Karpas-422 (cell line): ENCODE measurements at regions not wholly inside any gene's neighbourhood (a gene's known extent, or its start where the extent isn't known, plus 50 kb on each side); places are given as distances from the start of the nearest gene placed in this dataset.

Experiments used
- DNase-seq: peaks from one replicate; pipeline ENCODE4 v3.0.0-alpha.2; 2015
- H2AFZ ChIP-seq: fragments of 200-600 bp; sonication (generic); 2 replicates; pipeline ENCODE4 v1.6.1; 2014; ENCODE audit warnings: antibody characterized with exemption, low read length, mixed read lengths
- H3K27ac ChIP-seq: fragments of 200-600 bp; sonication (generic); 2 replicates; pipeline ENCODE4 v1.5.1; 2014; ENCODE audit warnings: mild to moderate bottlenecking, low read length, moderate library complexity
- H3K27me3 ChIP-seq: fragments of 200-600 bp; sonication (generic); 2 replicates; pipeline ENCODE4 v1.6.1; 2014; ENCODE audit warnings: low read length, mixed read lengths
- H3K36me3 ChIP-seq: fragments of 200-600 bp; sonication (generic); 2 replicates; pipeline ENCODE4 v1.6.1; 2014; ENCODE audit warnings: low read length, mixed read lengths; ENCODE audit not compliant: insufficient read depth
- H3K4me1 ChIP-seq: fragments of 200-600 bp; sonication (generic); 2 replicates; pipeline ENCODE4 v1.6.1; 2014; ENCODE audit warnings: mild to moderate bottlenecking, low read length, mixed read lengths
- H3K4me2 ChIP-seq: fragments of 200-600 bp; sonication (generic); 2 replicates; pipeline ENCODE4 v1.6.1; 2014; ENCODE audit warnings: low read length, low read depth, mild to moderate bottlenecking; ENCODE audit not compliant: poor library complexity, severe bottlenecking
- H3K4me3 ChIP-seq: fragments of 200-600 bp; sonication (generic); 2 replicates; pipeline ENCODE4 v1.5.1; 2014; ENCODE audit warnings: mild to moderate bottlenecking, antibody characterized with exemption, low read length, mixed read lengths
- H3K79me2 ChIP-seq: fragments of 200-600 bp; sonication (generic); 2 replicates; pipeline ENCODE4 v1.6.1; 2014; ENCODE audit warnings: mild to moderate bottlenecking, low read length, mixed read lengths
- H3K9ac ChIP-seq: fragments of 200-600 bp; sonication (generic); 2 replicates; pipeline ENCODE4 v1.6.0; 2014; ENCODE audit warnings: low read length
- H3K9me2 ChIP-seq: fragments of 200-600 bp; sonication (generic), shearing (Covaris generic); replicated peaks from 2 replicates; pipeline ENCODE4 v1.6.0; 2014; ENCODE audit warnings: mild to moderate bottlenecking, low read length, moderate library complexity; ENCODE audit not compliant: insufficient read depth
- H3K9me3 ChIP-seq: fragments of 300-700, 200-600 bp; sonication (generic); 2 replicates; pipeline ENCODE4 v1.6.1; 2014; ENCODE audit warnings: low read length, mixed read lengths
- H4K20me1 ChIP-seq: fragments of 200-600 bp; sonication (generic); 2 replicates; pipeline ENCODE4 v1.6.1; 2014; ENCODE audit warnings: mild to moderate bottlenecking, antibody characterized with exemption, low read length, low read depth; ENCODE audit not compliant: insufficient read depth

GRCh38 chrX:36510736-36511135, 497.4 kb upstream of the FAM47C start:
- Histone ChIP-seq H3K27ac (no peak overlapping the region), H3K9me2 (no peaks in the 10 kb centered on the region), H3K79me2 (no peaks in the 10 kb centered on the region), H3K27me3 (no peaks in the 10 kb centered on the region), H3K4me2 (no peak overlapping the region), H3K9ac (no peak overlapping the region), H3K4me3 (no peak overlapping the region), H3K4me1 (no peaks in the 10 kb centered on the region), H3K9me3 (peaks cover 37% of the 10 kb centered on the region), H4K20me1 (no peaks in the 10 kb centered on the region), H3K36me3 (no peaks in the 10 kb centered on the region), H2AFZ (no peak overlapping the region)
- DNase-seq = no peak

GRCh38 chrX:36528661-36529060, 479.5 kb upstream of the FAM47C start:
- no peaks in the 10 kb centered on the region for H3K36me3 ChIP-seq
- no peaks in the 10 kb centered on the region for H3K79me2 ChIP-seq
- no peak overlapping the region for H2AFZ ChIP-seq
- H3K9ac ChIP-seq = no peak overlapping the region
- no peak overlapping the region for H3K4me2 ChIP-seq
- H3K27ac ChIP-seq = no peak overlapping the region
- DNase-seq = no peak
- no peaks in the 10 kb centered on the region for H3K27me3 ChIP-seq
- no peaks in the 10 kb centered on the region for H3K4me1 ChIP-seq
- H3K9me2 ChIP-seq = no peaks in the 10 kb centered on the region
- peaks cover 4% of the 10 kb centered on the region for H3K9me3 ChIP-seq
- no peaks in the 10 kb centered on the region for H4K20me1 ChIP-seq
- H3K4me3 ChIP-seq = no peak overlapping the region

- H4K20me1 ChIP-seq = no peaks in the 10 kb centered on the region
- peaks cover 4% of the 10 kb centered on the region; the same call in 1 of the 2 replicates for H3K9me3 ChIP-seq
- H3K27ac ChIP-seq = no peak overlapping the region
- no peaks in the 10 kb centered on the region for H3K36me3 ChIP-seq
- no peak overlapping the region for H3K4me2 ChIP-seq
- no peaks in the 10 kb centered on the region for H3K4me1 ChIP-seq
- no peak overlapping the region for H3K4me3 ChIP-seq
- H3K9me2 ChIP-seq = no peaks in the 10 kb centered on the region
- no peaks in the 10 kb centered on the region for H3K27me3 ChIP-seq
- no peak for DNase-seq
- H3K9ac ChIP-seq = no peak overlapping the region
- no peak overlapping the region for H2AFZ ChIP-seq
- H3K79me2 ChIP-seq = no peaks in the 10 kb centered on the region
Observed at GRCh38 chrX:36534900-36535299, 473.3 kb upstream of the FAM47C start.

GRCh38 chrX:36543499-36543898, 464.7 kb upstream of the FAM47C start:
- DNase-seq = no peak
- Histone ChIP-seq H2AFZ (no peak overlapping the region), H3K79me2 (no peaks in the 10 kb centered on the region), H4K20me1 (no peaks in the 10 kb centered on the region), H3K27me3 (no peaks in the 10 kb centered on the region), H3K9me3 (peaks cover 19% of the 10 kb centered on the region), H3K9me2 (no peaks in the 10 kb centered on the region), H3K27ac (no peak overlapping the region), H3K4me3 (no peak overlapping the region), H3K4me1 (no peaks in the 10 kb centered on the region), H3K4me2 (no peak overlapping the region), H3K36me3 (no peaks in the 10 kb centered on the region), H3K9ac (no peak overlapping the region)

- no peak for DNase-seq
Observed at GRCh38 chrX:36562986-36563385, 445.2 kb upstream of the FAM47C start.

GRCh38 chrX:36568946-36569345, 439.2 kb upstream of the FAM47C start:
- H2AFZ ChIP-seq = no peak overlapping the region
- H3K36me3 ChIP-seq = no peaks in the 10 kb centered on the region
- H3K27me3 ChIP-seq = no peaks in the 10 kb centered on the region
- no peaks in the 10 kb centered on the region for H4K20me1 ChIP-seq
- DNase-seq = no peak
- no peaks in the 10 kb centered on the region for H3K9me3 ChIP-seq
- no peak overlapping the region for H3K9ac ChIP-seq
- H3K79me2 ChIP-seq = no peaks in the 10 kb centered on the region
- H3K4me2 ChIP-seq = no peak overlapping the region
- H3K9me2 ChIP-seq = no peaks in the 10 kb centered on the region
- H3K4me3 ChIP-seq = no peak overlapping the region
- no peak overlapping the region for H3K27ac ChIP-seq
- H3K4me1 ChIP-seq = no peaks in the 10 kb centered on the region

More at GRCh38 chrX:36562986-36563385, 445.2 kb upstream of the FAM47C start:
- Histone ChIP-seq H3K79me2 (no peaks in the 10 kb centered on the region), H3K9me3 (no peaks in the 10 kb centered on the region), H3K27ac (no peak overlapping the region), H3K9ac (no peak overlapping the region), H4K20me1 (no peaks in the 10 kb centered on the region), H3K9me2 (no peaks in the 10 kb centered on the region), H3K4me2 (no peak overlapping the region), H3K27me3 (no peaks in the 10 kb centered on the region), H2AFZ (no peak overlapping the region), H3K36me3 (no peaks in the 10 kb centered on the region), H3K4me1 (no peaks in the 10 kb centered on the region), H3K4me3 (no peak overlapping the region)

GRCh38 chrX:36573720-36574119, 434.4 kb upstream of the FAM47C start:
- DNase-seq = no peak
- Histone ChIP-seq H3K27me3 (no peaks in the 10 kb centered on the region), H3K9ac (no peak overlapping the region), H3K4me3 (no peak overlapping the region), H4K20me1 (no peaks in the 10 kb centered on the region), H3K4me2 (no peak overlapping the region), H2AFZ (no peak overlapping the region), H3K36me3 (no peaks in the 10 kb centered on the region), H3K9me2 (no peaks in the 10 kb centered on the region), H3K27ac (no peak overlapping the region), H3K4me1 (no peaks in the 10 kb centered on the region), H3K9me3 (no peaks in the 10 kb centered on the region; the same call in 1 of the 2 replicates), H3K79me2 (no peaks in the 10 kb centered on the region)

- Histone ChIP-seq H3K4me3 (no peak overlapping the region), H4K20me1 (no peaks in the 10 kb centered on the region), H3K27me3 (no peaks in the 10 kb centered on the region), H2AFZ (no peak overlapping the region), H3K9me3 (no peaks in the 10 kb centered on the region; the same call in 1 of the 2 replicates), H3K27ac (no peak overlapping the region), H3K4me2 (no peak overlapping the region), H3K9ac (no peak overlapping the region), H3K4me1 (no peaks in the 10 kb centered on the region), H3K79me2 (no peaks in the 10 kb centered on the region), H3K36me3 (no peaks in the 10 kb centered on the region), H3K9me2 (no peaks in the 10 kb centered on the region)
- no peak for DNase-seq
Observed at GRCh38 chrX:36575670-36576069, 432.5 kb upstream of the FAM47C start.

GRCh38 chrX:36577006-36577405, 431.2 kb upstream of the FAM47C start:
- no peak overlapping the region for H3K27ac ChIP-seq
- H3K79me2 ChIP-seq = no peaks in the 10 kb centered on the region
- H3K9ac ChIP-seq = no peak overlapping the region
- no peaks in the 10 kb centered on the region for H4K20me1 ChIP-seq
- no peaks in the 10 kb centered on the region for H3K9me2 ChIP-seq
- no peak overlapping the region for H3K4me2 ChIP-seq
- H2AFZ ChIP-seq = no peak overlapping the region
- H3K4me1 ChIP-seq = no peaks in the 10 kb centered on the region
- no peak for DNase-seq
- no peak overlapping the region for H3K4me3 ChIP-seq
- no peaks in the 10 kb centered on the region; the same call in 1 of the 2 replicates for H3K9me3 ChIP-seq
- no peaks in the 10 kb centered on the region for H3K27me3 ChIP-seq
- H3K36me3 ChIP-seq = no peaks in the 10 kb centered on the region
